ENCODE measurements at regions not wholly inside any gene's neighbourhood (a gene's known extent, or its start where the extent isn't known, plus 50 kb on each side); places are given as distances from the start of the nearest gene placed in this dataset.

DNA sequence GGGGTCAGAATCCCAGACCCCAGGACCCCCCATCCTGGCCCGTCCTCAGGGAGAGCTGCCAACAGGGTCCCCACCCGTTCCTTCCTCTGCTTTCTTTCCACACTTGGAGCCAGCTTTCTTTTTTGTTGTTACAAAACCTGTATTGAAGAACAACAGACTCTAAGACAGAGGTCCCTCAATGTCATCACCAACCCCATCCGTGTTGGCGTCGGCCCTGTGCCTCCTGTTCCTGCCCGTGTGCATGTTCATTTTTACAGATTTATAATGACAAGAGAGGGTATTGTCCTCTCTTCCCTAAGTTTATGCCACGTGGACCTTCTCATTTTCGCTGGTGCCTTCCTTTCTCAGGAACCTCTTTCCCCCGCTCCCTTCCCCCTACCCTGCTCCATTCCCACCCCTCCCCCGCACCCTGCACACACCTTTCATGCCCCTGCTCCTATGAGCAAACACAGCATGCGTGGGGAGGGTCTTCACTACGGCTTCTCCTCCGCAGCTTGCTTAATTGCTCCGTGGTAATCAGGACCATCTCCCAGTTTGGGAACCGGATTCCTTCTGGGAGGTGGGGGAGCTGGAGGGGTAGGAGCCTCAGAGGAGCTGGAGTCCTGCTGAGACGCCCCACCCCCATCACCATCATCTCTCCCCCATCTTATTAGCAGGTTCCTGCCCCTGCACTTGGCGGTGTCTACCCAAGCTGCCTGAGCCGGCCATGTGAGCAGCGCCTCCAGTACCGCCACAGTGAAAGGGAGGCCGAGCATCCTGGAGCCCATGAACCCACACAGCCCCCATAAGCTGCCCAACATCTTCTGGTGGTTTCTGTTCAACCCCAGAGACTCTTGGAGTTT, 88.0 kb upstream of the INSIG1 start:
- no peak for TF ChIP-seq CTCF (IDR thresholded peaks at IDR 0.05; ENCODE audit: low read depth, low read length, missing control alignments)
- no peak overlapping the region for H3K4me3 ChIP-seq (replicated peaks; ENCODE audit: low read depth, low read length)
- no peak for DNase-seq (ENCODE audit: extremely low read depth, low read depth)

DNA sequence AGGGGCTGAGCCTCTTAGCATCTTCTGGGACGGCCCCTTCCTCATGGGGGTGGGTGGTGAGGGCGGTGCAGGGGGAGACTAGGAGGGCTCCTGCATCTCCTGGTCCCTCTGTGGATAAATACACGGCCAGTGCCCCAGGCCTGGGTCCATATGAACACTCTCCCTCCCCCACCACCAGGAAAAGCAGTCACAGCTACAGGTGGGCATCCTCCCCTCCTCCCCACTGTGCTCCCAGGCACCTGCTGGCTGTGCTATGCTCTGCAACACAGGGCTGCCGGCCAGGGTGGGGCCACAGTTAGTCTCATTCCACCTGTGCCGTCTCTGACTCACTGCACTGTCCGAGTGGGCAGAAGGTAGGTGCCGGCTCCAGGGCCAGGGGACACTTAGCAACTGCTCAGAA, 87.3 kb upstream of the INSIG1 start:
- no peak overlapping the region for H3K4me3 ChIP-seq (replicated peaks; ENCODE audit: low read depth, low read length)
- TF ChIP-seq CTCF (IDR thresholded peaks at IDR 0.05; ENCODE audit: low read depth, low read length, missing control alignments): no peak
- DNase-seq (ENCODE audit: extremely low read depth, low read depth): no peak

GRCh38 chr7:155211173-155211572, 86.5 kb upstream of the INSIG1 start:
- no peak for TF ChIP-seq CTCF (IDR thresholded peaks at IDR 0.05; ENCODE audit: low read depth, low read length, missing control alignments)
- no peak overlapping the region for H3K4me3 ChIP-seq (replicated peaks; ENCODE audit: low read depth, low read length)
- no peak for DNase-seq (ENCODE audit: extremely low read depth, low read depth)

- no peak overlapping the region for H3K4me3 ChIP-seq (replicated peaks; ENCODE audit: low read depth, low read length)
- DNase-seq (ENCODE audit: extremely low read depth, low read depth): no peak
- TF ChIP-seq CTCF (IDR thresholded peaks at IDR 0.05; ENCODE audit: low read depth, low read length, missing control alignments): no peak
These were observed 85.9 kb upstream of the INSIG1 start for GRCh38 chr7:155211761-155212160.

DNA sequence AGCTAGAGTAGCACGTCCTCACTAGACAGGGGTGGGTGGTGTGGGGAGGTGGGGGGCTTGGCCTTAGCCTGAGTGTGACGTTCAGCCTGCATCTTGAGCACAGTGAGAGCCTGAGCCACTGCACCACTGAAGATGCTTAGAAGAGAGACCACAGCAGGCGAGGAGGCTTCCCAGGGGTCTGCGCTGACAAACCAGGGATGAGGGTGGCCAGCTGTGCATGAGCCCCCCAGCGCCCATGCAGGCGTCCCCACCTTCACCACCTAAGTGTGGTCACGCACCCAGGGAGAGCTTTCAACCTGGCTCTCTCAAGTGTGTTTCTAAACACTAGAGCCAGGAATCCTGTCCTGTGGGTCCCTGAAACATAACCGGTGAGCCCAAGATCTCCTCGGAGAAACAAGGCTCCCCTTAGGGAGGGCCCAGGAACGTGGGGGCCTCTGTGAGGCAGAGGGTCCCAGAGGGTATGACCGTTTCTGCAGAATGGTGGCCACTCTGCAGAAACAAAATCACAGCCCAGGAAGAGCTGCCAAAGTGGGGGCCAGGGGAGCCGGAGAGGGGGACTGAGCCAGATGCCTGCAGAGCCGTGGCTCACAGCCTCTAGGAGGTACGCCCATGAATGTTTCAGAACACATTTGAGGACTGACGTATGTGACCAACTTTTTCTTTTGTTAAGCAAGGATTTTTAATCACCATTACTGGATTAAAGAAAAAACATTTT, 85.2 kb upstream of the INSIG1 start:
- DNase-seq (ENCODE audit: extremely low read depth, low read depth): no peak
- TF ChIP-seq CTCF (IDR thresholded peaks at IDR 0.05; ENCODE audit: low read depth, low read length, missing control alignments): no peak
- no peak overlapping the region for H3K4me3 ChIP-seq (replicated peaks; ENCODE audit: low read depth, low read length)

DNA sequence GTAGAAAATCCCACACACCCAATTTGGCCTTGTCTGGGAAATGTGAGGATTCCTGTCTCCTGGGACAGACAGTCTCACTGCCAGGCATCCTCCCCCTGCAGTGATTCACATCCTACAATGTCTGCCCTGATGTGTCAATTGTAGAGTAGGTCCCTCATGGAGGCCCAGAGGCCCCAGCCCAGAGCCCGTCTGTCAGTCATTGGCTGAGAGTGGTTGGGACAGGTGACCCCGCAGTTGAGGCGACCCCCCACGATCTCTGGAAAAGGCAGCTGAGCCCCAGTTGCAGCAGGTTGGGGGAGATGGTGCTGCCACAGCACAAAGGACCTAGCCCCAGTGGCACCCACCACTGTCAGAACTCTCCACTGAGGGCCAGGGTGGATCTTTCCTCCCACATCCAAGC, 84.3 kb upstream of the INSIG1 start:
- TF ChIP-seq CTCF (IDR thresholded peaks at IDR 0.05; ENCODE audit: low read depth, low read length, missing control alignments): no peak
- no peak overlapping the region for H3K4me3 ChIP-seq (replicated peaks; ENCODE audit: low read depth, low read length)

More for the DNA sequence above, 84.3 kb upstream of the INSIG1 start:
- no peak for DNase-seq (ENCODE audit: extremely low read depth, low read depth)

Data from HFF-Myc (cell line).